Nephron (organoid): ENCODE measurements at regions not wholly inside any gene's neighbourhood (a gene's known extent, or its start where the extent isn't known, plus 50 kb on each side); places are given as distances from the start of the nearest gene placed in this dataset.

Source experiments
- H3K27ac Mint-ChIP-seq, 3 experiments: 2 replicates each; pipeline ENCODE4 v1.8.0; 2020; ENCODE audit warnings: mixed read lengths in 3 of 3, mild to moderate bottlenecking in 2 of 3, moderate library complexity in 1 of 3
- H3K27me3 Mint-ChIP-seq: 2 replicates; pipeline ENCODE4 v1.8.0; 2021; ENCODE audit warnings: low read depth, mild to moderate bottlenecking, moderate library complexity, mixed read lengths
- H3K36me3 Mint-ChIP-seq: 2 replicates; pipeline ENCODE4 v1.8.0; 2020; ENCODE audit warnings: low read depth, mixed read lengths
- H3K4me1 Mint-ChIP-seq: 2 replicates; pipeline ENCODE4 v1.8.0; 2020; ENCODE audit warnings: mixed read lengths
- H3K4me3 Mint-ChIP-seq, 3 experiments: 2 replicates each; pipeline ENCODE4 v1.8.0; 2020; ENCODE audit warnings: mild to moderate bottlenecking in 3 of 3, mixed read lengths in 3 of 3, moderate library complexity in 2 of 3
- H3K9me3 Mint-ChIP-seq: 2 replicates; pipeline ENCODE4 v1.8.0; 2020; ENCODE audit warnings: mixed read lengths
- TF ChIP-seq, protein P1 (sequence below), 3 experiments: fragments of 200-600 bp; sonication (generic); IDR thresholded peaks; one replicate each; pipeline ENCODE4 v1.5.0; 2021; ENCODE audit warnings: antibody characterized with exemption in 3 of 3; ENCODE audit not compliant: unreplicated experiment in 3 of 3

DNA sequence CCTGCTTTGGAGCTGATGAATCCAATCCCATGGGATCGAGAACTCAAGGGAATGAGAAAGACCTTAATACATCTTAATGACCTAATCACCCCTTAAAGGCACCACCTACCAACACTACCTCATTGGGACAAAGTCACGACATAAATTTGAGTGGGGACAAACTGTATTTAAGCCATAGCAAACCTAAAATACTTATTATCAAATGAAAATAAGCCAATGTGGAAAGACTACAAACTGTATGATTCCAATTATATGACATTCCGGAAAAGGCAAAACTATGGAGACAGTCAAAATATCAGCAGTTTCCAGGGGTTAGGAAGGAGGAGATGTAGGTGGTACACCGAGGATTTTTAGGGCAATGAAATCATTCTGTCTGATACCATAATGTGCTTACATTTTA, 53.3 kb upstream of the NCOA3 start:
- H3K27me3 Mint-ChIP-seq: no peaks in the 10 kb centered on the region
- no peaks in the 10 kb centered on the region for H3K36me3 Mint-ChIP-seq
- TF ChIP-seq, protein P1, sequence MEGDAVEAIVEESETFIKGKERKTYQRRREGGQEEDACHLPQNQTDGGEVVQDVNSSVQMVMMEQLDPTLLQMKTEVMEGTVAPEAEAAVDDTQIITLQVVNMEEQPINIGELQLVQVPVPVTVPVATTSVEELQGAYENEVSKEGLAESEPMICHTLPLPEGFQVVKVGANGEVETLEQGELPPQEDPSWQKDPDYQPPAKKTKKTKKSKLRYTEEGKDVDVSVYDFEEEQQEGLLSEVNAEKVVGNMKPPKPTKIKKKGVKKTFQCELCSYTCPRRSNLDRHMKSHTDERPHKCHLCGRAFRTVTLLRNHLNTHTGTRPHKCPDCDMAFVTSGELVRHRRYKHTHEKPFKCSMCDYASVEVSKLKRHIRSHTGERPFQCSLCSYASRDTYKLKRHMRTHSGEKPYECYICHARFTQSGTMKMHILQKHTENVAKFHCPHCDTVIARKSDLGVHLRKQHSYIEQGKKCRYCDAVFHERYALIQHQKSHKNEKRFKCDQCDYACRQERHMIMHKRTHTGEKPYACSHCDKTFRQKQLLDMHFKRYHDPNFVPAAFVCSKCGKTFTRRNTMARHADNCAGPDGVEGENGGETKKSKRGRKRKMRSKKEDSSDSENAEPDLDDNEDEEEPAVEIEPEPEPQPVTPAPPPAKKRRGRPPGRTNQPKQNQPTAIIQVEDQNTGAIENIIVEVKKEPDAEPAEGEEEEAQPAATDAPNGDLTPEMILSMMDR (IDR thresholded peaks at IDR 0.05; ENCODE audit: unreplicated experiment in 3 of 3): no peak
- no peak overlapping the region for H3K4me3 Mint-ChIP-seq
- H3K4me1 Mint-ChIP-seq: no peaks in the 10 kb centered on the region
- H3K9me3 Mint-ChIP-seq: no peaks in the 10 kb centered on the region
- H3K27ac Mint-ChIP-seq: no peak overlapping the region

DNA sequence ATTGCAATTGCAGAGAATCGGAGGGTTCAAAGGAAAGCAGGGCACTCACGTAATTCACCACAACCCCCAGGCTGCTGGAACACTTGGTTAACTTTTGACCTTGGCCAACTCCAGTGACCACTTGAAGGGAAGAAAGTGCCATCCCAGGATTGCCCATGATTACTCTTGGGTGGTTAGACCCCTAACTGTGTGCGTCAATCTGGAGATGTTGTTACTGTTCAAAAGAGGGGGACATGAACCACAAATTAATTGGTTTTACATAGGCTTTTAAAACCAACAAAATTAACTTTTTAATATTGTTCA, 50.1 kb upstream of the NCOA3 start:
- H3K36me3 Mint-ChIP-seq: no peaks in the 10 kb centered on the region
- H3K4me3 Mint-ChIP-seq: no peak overlapping the region
- no peaks in the 10 kb centered on the region for H3K27me3 Mint-ChIP-seq

More for the DNA sequence above, 50.1 kb upstream of the NCOA3 start:
- TF ChIP-seq, protein P1 (IDR thresholded peaks at IDR 0.05; ENCODE audit: unreplicated experiment in 3 of 3): no peak
- H3K27ac Mint-ChIP-seq: no peak overlapping the region
- no peaks in the 10 kb centered on the region for H3K9me3 Mint-ChIP-seq
- H3K4me1 Mint-ChIP-seq: no peaks in the 10 kb centered on the region
